ENCODE measurements at regions not wholly inside any gene's neighbourhood (a gene's known extent, or its start where the extent isn't known, plus 50 kb on each side); places are given as distances from the start of the nearest gene placed in this dataset.

DNA sequence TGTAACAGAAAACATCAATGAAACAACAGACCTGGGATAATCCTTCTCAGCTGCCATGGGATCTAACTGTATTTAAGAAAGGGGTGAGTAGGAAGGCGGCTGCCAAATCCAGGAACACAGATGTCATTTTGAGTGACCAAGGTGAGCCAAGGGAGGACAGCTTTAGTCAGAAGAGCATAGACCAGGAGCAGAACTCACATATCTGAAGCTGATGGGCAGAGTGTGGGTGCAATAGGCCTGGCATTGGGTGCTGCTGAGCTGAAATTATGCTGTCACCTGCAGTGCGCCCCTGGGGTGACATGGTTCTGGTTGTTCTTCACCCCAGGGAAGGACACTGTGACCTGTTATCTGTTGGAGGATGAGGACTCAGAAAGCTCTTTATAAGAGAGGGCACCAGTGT is 88.9 kb upstream of the TOP3B start:
- TF ChIP-seq, protein P1, sequence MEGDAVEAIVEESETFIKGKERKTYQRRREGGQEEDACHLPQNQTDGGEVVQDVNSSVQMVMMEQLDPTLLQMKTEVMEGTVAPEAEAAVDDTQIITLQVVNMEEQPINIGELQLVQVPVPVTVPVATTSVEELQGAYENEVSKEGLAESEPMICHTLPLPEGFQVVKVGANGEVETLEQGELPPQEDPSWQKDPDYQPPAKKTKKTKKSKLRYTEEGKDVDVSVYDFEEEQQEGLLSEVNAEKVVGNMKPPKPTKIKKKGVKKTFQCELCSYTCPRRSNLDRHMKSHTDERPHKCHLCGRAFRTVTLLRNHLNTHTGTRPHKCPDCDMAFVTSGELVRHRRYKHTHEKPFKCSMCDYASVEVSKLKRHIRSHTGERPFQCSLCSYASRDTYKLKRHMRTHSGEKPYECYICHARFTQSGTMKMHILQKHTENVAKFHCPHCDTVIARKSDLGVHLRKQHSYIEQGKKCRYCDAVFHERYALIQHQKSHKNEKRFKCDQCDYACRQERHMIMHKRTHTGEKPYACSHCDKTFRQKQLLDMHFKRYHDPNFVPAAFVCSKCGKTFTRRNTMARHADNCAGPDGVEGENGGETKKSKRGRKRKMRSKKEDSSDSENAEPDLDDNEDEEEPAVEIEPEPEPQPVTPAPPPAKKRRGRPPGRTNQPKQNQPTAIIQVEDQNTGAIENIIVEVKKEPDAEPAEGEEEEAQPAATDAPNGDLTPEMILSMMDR (IDR thresholded peaks at IDR 0.05): no peak
- no peak for TF ChIP-seq POLR2A (IDR thresholded peaks at IDR 0.05)

All from lower leg skin (tissue), 3 donors.